Liver (tissue), 3 donors: ENCODE measurements at regions not wholly inside any gene's neighbourhood (a gene's known extent, or its start where the extent isn't known, plus 50 kb on each side); places are given as distances from the start of the nearest gene placed in this dataset.

Experiments
- ATF3 ChIP-seq: IDR thresholded peaks from 2 replicates; pipeline ENCODE4 v1.6.1; 2016; ENCODE audit warnings: antibody characterized with exemption
- EGR1 ChIP-seq, 2 donors: IDR thresholded peaks; 2 replicates each; pipeline ENCODE4 v1.6.1; 2016 to 2018; ENCODE audit warnings: antibody characterized with exemption in 2 of 2, low read depth in 2 of 2
- FOXA1 ChIP-seq: IDR thresholded peaks from 2 replicates; pipeline ENCODE4 v1.6.1; 2016; ENCODE audit warnings: antibody characterized with exemption
- FOXA2 ChIP-seq: IDR thresholded peaks from 2 replicates; pipeline ENCODE4 v1.6.1; 2016; ENCODE audit warnings: antibody characterized with exemption
- HNF4G ChIP-seq: IDR thresholded peaks from 2 replicates; pipeline ENCODE4 v1.6.1; 2016; ENCODE audit warnings: antibody characterized with exemption
- JUND ChIP-seq, 2 donors: IDR thresholded peaks; 2 replicates each; pipeline ENCODE4 v1.6.1; 2016; ENCODE audit warnings: antibody characterized with exemption in 2 of 2
- RAD21 ChIP-seq, 2 donors: IDR thresholded peaks; 2 replicates each; pipeline ENCODE4 v1.6.1; 2016; ENCODE audit warnings: antibody characterized with exemption in 2 of 2, mild to moderate bottlenecking in 2 of 2
- RXRA ChIP-seq, 2 donors: IDR thresholded peaks; 2 replicates each; pipeline ENCODE4 v1.6.1; 2017 to 2018; ENCODE audit warnings: antibody characterized with exemption in 2 of 2, mild to moderate bottlenecking in 1 of 2
- SP1 ChIP-seq: IDR thresholded peaks from 2 replicates; pipeline ENCODE4 v1.6.1; 2018; ENCODE audit warnings: antibody characterized with exemption, mild to moderate bottlenecking
- TAF1 ChIP-seq: conservative IDR thresholded peaks from 2 replicates; pipeline ENCODE4 v1.6.1; 2016; ENCODE audit warnings: antibody characterized with exemption, mild to moderate bottlenecking
- YY1 ChIP-seq: IDR thresholded peaks from 2 replicates; pipeline ENCODE4 v1.6.1; 2016; ENCODE audit warnings: antibody characterized with exemption, mild to moderate bottlenecking
- TF ChIP-seq, protein P1 (sequence below): fragments of 150-350 bp; IDR thresholded peaks from 2 replicates; pipeline ENCODE4 v1.5.1; 2017; ENCODE audit warnings: improper control_type of control experiment, low read depth, low read length; ENCODE audit not compliant: missing input control
- TF ChIP-seq, protein P2 (sequence below): IDR thresholded peaks from 2 replicates; pipeline ENCODE4 v1.6.1; 2016; ENCODE audit warnings: antibody characterized with exemption, mild to moderate bottlenecking
- TF ChIP-seq, protein P3 (sequence below): IDR thresholded peaks from 2 replicates; pipeline ENCODE4 v1.6.1; 2016; ENCODE audit warnings: antibody characterized with exemption
- donor health status: healthy.
- donor health status: healthy.

- TF ChIP-seq YY1 (no peak), RAD21 (IDR thresholded peaks at IDR 0.05) (peak in 1 of 2 donors; percentile 18), FOXA2 (peak; percentile 30), JUND (IDR thresholded peaks at IDR 0.05) (peak in 1 of 2 donors; percentile 26), TAF1 (no peak), SP1 (no peak), ATF3 (no peak), FOXA1 (no peak), RXRA (IDR thresholded peaks at IDR 0.05) (peak; percentile 35 to 75), EGR1 (IDR thresholded peaks at IDR 0.05; ENCODE audit: low read depth in 2 of 2) (no peak), HNF4G (peak; percentile 11)
- TF ChIP-seq, protein P1, sequence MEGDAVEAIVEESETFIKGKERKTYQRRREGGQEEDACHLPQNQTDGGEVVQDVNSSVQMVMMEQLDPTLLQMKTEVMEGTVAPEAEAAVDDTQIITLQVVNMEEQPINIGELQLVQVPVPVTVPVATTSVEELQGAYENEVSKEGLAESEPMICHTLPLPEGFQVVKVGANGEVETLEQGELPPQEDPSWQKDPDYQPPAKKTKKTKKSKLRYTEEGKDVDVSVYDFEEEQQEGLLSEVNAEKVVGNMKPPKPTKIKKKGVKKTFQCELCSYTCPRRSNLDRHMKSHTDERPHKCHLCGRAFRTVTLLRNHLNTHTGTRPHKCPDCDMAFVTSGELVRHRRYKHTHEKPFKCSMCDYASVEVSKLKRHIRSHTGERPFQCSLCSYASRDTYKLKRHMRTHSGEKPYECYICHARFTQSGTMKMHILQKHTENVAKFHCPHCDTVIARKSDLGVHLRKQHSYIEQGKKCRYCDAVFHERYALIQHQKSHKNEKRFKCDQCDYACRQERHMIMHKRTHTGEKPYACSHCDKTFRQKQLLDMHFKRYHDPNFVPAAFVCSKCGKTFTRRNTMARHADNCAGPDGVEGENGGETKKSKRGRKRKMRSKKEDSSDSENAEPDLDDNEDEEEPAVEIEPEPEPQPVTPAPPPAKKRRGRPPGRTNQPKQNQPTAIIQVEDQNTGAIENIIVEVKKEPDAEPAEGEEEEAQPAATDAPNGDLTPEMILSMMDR, result no peak
- TF ChIP-seq, protein P2, sequence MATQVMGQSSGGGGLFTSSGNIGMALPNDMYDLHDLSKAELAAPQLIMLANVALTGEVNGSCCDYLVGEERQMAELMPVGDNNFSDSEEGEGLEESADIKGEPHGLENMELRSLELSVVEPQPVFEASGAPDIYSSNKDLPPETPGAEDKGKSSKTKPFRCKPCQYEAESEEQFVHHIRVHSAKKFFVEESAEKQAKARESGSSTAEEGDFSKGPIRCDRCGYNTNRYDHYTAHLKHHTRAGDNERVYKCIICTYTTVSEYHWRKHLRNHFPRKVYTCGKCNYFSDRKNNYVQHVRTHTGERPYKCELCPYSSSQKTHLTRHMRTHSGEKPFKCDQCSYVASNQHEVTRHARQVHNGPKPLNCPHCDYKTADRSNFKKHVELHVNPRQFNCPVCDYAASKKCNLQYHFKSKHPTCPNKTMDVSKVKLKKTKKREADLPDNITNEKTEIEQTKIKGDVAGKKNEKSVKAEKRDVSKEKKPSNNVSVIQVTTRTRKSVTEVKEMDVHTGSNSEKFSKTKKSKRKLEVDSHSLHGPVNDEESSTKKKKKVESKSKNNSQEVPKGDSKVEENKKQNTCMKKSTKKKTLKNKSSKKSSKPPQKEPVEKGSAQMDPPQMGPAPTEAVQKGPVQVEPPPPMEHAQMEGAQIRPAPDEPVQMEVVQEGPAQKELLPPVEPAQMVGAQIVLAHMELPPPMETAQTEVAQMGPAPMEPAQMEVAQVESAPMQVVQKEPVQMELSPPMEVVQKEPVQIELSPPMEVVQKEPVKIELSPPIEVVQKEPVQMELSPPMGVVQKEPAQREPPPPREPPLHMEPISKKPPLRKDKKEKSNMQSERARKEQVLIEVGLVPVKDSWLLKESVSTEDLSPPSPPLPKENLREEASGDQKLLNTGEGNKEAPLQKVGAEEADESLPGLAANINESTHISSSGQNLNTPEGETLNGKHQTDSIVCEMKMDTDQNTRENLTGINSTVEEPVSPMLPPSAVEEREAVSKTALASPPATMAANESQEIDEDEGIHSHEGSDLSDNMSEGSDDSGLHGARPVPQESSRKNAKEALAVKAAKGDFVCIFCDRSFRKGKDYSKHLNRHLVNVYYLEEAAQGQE, result no peak
- TF ChIP-seq, protein P3, sequence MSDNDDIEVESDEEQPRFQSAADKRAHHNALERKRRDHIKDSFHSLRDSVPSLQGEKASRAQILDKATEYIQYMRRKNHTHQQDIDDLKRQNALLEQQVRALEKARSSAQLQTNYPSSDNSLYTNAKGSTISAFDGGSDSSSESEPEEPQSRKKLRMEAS, result no peak
These were observed 81.2 kb upstream of the ARHGAP32 start for GRCh38 chr11:129273322-129273721.
